Activated CD8-positive, alpha-beta memory T cell treated with anti-CD3 and anti-CD28 coated beads, Interleukin-2, amount 50 U/mL, for 4 hours (primary cell): ENCODE measurements at regions not wholly inside any gene's neighbourhood (a gene's known extent, or its start where the extent isn't known, plus 50 kb on each side); places are given as distances from the start of the nearest gene placed in this dataset.

Source experiments
- DNase-seq: peaks from one replicate; pipeline ENCODE4 v3.0.0-alpha.2; 2020

- DNase-seq = no peak
Observed at GRCh38 chr2:6647046-6647445, 218.7 kb downstream of the CMPK2 start.

DNA sequence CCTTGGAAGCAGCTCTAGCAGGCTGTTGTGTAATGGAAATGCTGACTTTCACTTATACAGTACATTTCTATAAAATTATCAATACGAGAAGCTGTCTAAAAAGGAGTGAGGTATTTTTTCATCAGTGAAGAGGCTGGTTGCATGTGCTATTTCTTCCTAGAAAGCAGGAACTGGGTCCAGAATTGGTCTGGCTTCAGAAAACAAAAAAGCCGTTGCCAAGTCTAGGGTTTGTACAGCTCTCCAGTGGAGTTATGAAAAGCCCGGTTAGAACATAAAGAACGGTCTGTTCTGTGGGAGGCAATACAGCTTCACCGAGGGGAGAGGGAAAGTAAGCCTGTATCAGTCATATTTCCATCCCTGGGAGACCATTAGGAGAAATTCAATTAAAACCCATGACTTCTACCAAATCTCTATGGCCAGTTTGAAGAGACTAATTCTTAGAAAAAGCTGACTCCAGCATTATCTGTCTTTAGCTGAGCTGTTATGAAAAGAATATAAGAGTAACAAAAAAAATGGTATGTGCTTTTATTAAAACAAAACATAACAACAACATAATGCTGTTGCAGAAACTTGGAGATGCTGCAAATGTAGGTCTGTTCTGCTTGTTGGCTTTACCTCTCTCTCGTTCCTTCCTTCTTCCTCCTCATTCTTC is 217.0 kb downstream of the CMPK2 start:
- DNase-seq = no peak

- no peak for DNase-seq
Observed at GRCh38 chr2:6650311-6650710, 215.4 kb downstream of the CMPK2 start.

- no peak for DNase-seq
Observed at GRCh38 chr2:6652251-6652650, 213.5 kb downstream of the CMPK2 start.

GRCh38 chr2:6653281-6653750 is 212.4 kb downstream of the CMPK2 start:
- DNase-seq = no peak

GRCh38 chr2:6654279-6654678 is 211.4 kb downstream of the CMPK2 start:
- no peak for DNase-seq

DNA sequence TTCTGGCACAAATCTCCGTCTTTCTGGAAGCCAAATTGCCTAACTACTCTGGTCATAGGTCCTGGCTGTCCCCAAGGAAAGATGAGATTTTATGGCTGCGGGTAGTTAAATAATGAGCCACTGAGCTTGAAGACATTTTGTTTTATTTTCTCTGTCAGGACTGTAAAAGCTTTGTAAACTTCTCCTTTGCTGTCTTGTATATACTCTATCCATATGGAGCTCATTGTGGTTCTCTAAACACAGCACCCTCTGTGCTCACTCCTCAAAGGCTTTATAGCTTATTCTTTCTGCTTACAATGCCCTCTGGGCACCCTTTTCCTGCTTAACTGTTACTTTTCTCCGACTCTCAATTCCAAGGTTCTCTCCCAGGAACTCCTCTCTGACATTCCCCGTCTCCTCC is 209.1 kb downstream of the CMPK2 start:
- no peak for DNase-seq

GRCh38 chr2:6657136-6657535 is 208.6 kb downstream of the CMPK2 start:
- no peak for DNase-seq

- no peak for DNase-seq
Observed at GRCh38 chr2:6657855-6658254, 207.9 kb downstream of the CMPK2 start.

- DNase-seq = no peak
Observed at GRCh38 chr2:6664332-6665061, 201.2 kb downstream of the CMPK2 start.

- no peak for DNase-seq
Observed at GRCh38 chr2:6665093-6666045, 200.3 kb downstream of the CMPK2 start.

GRCh38 chr2:6667326-6667725 is 198.4 kb downstream of the CMPK2 start:
- DNase-seq = no peak

DNA sequence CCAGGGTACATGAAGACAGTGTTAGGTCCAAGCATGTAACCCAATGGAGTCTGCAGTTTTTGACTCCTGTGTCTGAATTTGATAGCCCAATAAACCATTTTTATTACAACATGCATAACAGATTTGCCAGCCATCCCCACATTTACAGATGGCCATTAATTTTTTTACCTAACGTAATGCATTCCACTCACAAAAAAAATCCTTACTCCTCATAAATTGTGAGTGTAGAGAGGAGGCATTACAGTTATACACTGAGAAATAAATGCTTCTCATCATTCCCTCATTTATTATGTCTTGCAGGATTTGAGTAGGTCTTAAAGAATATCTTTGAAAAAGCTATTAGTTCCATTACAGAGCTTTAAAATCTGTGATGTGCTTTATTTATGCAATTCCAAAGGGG is 193.8 kb downstream of the CMPK2 start:
- DNase-seq = no peak

DNA sequence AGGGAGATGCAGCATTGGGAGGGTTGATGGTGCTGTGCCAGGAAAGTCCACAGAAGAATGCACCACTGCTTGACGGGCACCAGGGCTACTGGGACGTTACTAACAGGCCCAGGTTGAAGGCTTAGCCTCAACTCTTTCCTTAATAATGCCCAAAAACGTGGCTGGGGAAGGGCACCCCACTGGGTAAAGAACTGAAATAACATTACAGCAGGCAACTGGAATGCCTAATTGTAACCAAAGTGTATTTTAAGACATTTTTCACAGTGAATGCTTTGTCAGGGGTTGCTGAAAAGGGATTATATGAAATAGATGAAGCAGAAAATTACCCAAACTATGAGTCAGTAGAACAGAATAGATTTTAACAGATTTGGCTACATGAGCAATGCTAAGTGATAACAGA is 191.3 kb downstream of the CMPK2 start:
- DNase-seq = no peak

GRCh38 chr2:6675791-6676190 is 189.9 kb downstream of the CMPK2 start:
- DNase-seq = no peak

DNA sequence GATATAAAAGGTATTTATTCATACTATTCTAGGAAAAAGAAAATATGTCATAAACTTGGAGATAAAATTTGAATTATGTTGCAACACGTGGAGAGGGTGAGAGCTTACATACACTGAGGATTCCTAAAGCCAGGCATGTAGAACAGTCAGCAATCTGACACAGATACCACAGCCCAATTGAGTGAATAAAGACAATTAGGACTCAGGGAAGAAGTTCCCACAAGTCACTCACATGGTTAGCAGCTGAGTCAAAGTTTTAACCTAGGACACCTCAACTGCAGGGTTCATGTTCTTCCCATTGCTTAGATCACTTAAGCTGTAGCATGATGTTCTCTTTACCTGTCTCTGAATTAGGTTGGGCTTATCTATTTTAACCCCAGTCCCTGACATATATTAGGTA is 189.5 kb downstream of the CMPK2 start:
- no peak for DNase-seq

GRCh38 chr2:6676776-6677175 is 188.9 kb downstream of the CMPK2 start:
- no peak for DNase-seq

DNA sequence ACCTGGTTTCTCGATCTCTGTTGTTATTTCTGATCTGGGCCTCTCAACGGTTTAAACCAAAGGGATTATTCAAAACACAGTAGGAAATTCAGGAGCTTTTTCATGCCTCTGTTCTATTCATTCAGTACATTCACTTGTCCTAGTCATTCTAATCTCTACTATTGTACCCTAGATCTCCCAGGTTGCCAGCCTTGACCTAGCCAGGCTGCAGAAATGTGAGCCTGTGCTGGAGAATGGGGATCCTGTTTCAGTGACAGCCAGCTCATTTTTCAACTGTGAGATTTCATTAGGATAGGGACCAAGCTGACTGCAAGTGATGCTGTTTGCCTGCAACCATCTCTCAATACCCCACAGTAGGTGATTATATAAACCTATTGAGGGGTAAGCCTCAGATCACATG is 186.2 kb downstream of the CMPK2 start:
- no peak for DNase-seq

DNA sequence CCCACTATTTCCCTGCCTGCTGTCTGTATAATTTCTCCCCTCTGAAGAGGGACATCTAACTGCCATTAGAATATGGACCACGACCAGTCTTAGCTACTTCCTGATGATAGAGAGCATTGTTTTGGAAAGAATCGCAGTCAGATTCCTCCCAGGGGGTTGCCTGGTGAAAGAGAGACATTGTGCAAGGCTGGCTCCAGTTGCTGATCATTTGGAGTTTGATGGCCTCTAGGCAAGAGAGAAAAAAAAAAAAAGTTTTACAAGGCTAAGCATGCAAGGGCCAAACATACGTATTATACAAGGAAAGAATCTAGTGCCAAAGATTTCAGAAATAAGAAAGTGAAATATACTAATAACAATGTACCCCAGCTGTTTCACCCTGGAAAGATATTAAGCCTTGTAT is 182.2 kb downstream of the CMPK2 start:
- DNase-seq = no peak

DNA sequence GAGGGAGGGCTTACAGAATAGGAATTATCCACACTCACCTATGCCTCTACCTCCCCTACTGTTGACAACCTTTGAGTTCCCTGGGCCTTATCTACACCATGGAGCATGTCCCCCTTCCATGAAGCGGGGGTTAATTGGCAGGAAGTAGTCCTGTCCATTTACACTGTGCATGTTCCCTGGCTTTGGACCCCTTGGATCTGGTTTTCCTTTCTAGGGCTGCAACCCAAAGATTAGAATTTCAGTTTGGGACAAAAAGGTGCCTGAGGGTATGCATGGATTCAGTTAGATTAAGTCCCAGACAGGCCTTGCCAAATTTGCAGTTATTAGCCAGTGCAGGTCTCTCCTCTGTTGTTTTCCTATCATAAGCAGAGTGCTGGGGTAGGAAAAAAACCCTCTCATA is 180.3 kb downstream of the CMPK2 start:
- DNase-seq = no peak

GRCh38 chr2:6692056-6692455 is 173.7 kb downstream of the CMPK2 start:
- DNase-seq = no peak

- no peak for DNase-seq
Observed at GRCh38 chr2:6692819-6693218, 172.9 kb downstream of the CMPK2 start.

DNA sequence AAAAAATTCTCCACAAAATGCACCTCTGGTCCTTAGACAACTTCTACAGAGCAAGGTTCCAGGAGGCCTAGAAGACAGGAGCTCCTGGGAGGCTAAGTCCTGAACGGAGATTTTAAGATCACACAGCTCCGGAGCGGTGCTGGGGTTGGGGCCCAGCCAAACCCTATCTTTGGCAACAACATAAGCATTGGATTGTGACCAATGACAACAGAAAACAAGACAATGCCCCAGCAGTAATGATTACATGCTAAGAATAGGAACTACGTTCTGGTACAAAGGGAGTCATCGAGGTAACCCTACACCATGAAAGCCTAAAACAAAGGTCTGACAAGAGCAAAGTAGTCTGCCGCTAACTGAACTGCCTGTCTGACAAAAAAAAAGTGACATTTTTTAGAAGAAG is 171.2 kb downstream of the CMPK2 start:
- no peak for DNase-seq

- no peak for DNase-seq
Observed at GRCh38 chr2:6700335-6700734, 165.4 kb downstream of the CMPK2 start.
